ENCODE measurements at regions not wholly inside any gene's neighbourhood (a gene's known extent, or its start where the extent isn't known, plus 50 kb on each side); places are given as distances from the start of the nearest gene placed in this dataset.

DNA sequence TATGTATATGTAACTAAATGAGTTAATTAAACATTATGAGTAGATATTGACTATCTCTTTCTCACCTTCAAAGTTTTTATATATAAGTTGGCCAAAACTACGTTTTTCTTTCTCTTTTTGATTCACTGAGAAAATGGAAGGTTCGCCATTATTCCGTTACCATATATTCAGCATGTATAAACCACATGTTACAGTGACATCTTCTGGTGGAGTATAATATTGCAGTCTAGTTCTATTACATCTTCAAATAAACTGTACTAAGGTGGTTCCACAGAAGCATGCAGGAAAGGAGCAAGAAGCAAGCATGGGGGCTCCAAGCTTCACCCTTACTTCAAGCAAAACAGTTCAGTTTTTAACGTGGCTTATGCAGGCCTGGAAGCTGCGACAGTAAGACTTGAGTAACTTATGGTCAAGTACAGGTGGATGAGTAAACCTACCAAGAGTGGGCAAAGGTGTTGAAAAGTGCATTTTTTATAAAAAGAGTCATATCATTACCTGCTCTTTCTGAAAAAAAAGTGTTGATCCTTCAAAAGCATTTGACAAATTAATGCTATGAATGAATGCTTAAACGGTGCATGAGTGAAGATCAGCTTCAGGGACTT is 129.8 kb upstream of the RAB6C start:
- H3K9me3 ChIP-seq (replicated peaks in 1 of 11): no peaks in the 10 kb centered on the region; a peak in 1 of 22 replicates

DNA sequence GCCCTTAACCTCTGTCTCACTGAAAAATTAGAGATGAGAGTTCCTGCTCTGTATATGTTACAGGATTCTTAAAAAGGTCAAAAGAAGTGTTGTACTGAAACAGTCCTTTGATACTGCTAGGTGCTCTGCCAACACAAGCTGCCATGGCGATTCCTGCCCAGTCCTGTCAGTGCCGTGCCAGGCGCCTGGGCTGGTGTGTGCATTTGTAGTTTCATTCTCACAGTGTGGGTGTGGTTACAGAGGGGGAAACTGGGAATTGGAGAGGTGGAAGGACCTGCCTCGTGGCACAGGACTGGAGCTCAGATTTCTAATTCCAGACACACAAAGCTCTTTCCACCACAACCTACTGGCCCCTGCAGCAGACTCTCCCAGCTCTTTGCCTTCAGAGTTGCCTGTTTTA is 122.3 kb upstream of the RAB6C start:
- Histone ChIP-seq H3K9me3 (replicated peaks in 1 of 11) (peaks cover 0 to 17% (median 11%) of the 10 kb centered on the region in 11 experiments; a peak in 12 of 22 replicates), H3K27me3 (no peaks in the 10 kb centered on the region), H3K4me3 (no peak overlapping the region), H3K4me1 (peaks cover 0 to 19% (median 10%) of the 10 kb centered on the region in 10 experiments; a peak in 17 of 20 replicates), H4K20me1 (no peaks in the 10 kb centered on the region), H3K27ac (no peak overlapping the region), H3K4me2 (no peak overlapping the region), H3K36me3 (no peaks in the 10 kb centered on the region), H3K9ac (no peak overlapping the region)
- no peak for TF ChIP-seq Cebpa-rat (IDR thresholded peaks at IDR 0.05)

More for the DNA sequence above, 129.8 kb upstream of the RAB6C start:
- Histone ChIP-seq H3K9ac (no peak overlapping the region), H3K27me3 (no peaks in the 10 kb centered on the region), H3K4me3 (no peak overlapping the region), H3K27ac (no peak overlapping the region), H3K4me2 (no peak overlapping the region), H3K36me3 (no peaks in the 10 kb centered on the region), H3K4me1 (peaks cover 0 to 31% (median 8%) of the 10 kb centered on the region in 10 experiments; a peak in 14 of 20 replicates), H4K20me1 (no peaks in the 10 kb centered on the region)
- TF ChIP-seq Cebpa-rat (IDR thresholded peaks at IDR 0.05): no peak

DNA sequence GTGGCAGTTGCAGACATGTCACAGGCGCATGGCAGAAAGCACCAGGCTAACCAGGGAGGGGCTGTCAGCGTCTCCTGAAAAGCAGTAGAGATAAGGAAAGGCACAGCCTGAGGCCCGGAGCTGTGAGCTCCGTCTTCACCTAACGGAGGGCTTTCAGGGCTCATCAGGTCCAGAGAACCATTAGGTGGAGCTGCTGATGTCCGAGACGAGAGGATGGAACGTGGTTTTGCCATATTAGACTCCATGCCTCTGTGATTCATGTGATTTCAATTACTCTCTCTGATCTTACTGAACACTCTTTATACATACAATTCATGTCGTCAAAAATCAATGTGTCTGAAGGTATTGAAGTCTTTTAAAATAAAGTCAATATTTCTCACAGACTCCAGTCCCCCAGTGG is 120.3 kb upstream of the RAB6C start:
- Histone ChIP-seq H3K27me3 (no peaks in the 10 kb centered on the region), H3K4me1 (peaks cover 0 to 35% (median 22%) of the 10 kb centered on the region in 10 experiments; a peak in 17 of 20 replicates), H3K4me2 (no peak overlapping the region), H3K9ac (no peak overlapping the region), H3K4me3 (no peak overlapping the region), H3K9me3 (replicated peaks in 1 of 11) (peaks cover 0 to 17% (median 11%) of the 10 kb centered on the region in 11 experiments; a peak in 12 of 22 replicates), H3K27ac (no peak overlapping the region), H3K36me3 (no peaks in the 10 kb centered on the region), H4K20me1 (no peaks in the 10 kb centered on the region)
- no peak for TF ChIP-seq Cebpa-rat (IDR thresholded peaks at IDR 0.05)

DNA sequence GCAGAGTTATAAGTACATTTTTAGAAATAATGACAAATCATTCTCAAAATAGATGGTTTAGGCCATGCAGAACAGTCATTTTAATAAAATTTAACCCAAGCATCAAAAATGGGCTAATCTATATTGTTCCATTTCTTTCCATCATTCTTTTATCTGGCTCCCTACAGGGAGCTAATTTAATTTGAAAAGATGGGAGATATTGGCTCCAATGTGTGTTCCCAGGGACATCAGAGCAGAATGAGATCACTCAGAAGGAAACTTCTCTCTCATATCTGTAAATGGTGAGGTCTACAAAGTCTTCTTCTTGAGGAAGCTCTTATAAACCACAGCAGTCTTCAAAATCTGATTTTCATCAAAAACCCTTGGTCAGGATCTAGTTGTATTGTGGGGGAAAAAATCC is 119.4 kb upstream of the RAB6C start:
- no peak for TF ChIP-seq Cebpa-rat (IDR thresholded peaks at IDR 0.05)
- H3K9ac ChIP-seq: no peak overlapping the region

DNA sequence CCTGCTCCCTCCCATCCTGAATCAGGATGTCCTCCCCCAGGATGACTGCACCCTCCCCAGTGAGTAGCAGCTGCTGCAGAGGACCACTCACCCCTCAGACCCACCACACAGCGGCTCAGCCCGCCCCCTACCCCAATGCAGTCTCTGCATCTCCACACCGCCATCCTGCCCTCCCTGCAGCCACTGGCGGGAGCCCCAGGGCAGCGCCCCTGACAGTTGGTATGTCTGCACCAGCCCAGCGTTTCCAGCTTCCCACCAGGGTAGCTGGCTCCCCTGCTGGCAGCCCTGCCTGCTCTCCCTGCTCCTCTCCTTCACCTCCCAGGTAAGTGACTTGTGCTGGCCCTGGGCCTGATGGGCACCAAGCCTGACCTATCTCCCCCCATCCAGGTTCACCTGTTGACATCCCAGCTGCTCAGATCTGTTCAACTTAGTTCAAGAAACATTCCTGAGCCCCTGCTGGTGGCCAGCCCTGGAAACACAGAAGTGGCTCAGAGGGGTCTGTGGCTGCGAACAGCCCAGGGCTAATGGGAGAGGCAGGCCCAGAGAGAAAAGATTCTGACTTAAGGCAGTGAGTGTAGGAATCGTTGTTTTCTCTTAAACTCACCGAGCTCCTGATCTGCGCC is 117.7 kb upstream of the RAB6C start:
- Histone ChIP-seq H3K4me1 (peaks cover 0 to 48% (median 29%) of the 10 kb centered on the region in 10 experiments; a peak in 17 of 20 replicates), H3K36me3 (no peaks in the 10 kb centered on the region), H4K20me1 (no peaks in the 10 kb centered on the region), H3K27ac (no peak overlapping the region), H3K4me3 (no peak overlapping the region), H3K9me3 (replicated peaks in 1 of 11) (peaks cover 0 to under 1% (median 0%) of the 10 kb centered on the region in 11 experiments; a peak in 1 of 22 replicates), H3K4me2 (peak overlapping the region in 3 of 11 experiments; percentile 15 to 76 (median 71); a peak in 4 of 22 replicates), H3K27me3 (no peaks in the 10 kb centered on the region), H3K9ac (no peak overlapping the region)
- TF ChIP-seq Cebpa-rat (IDR thresholded peaks at IDR 0.05): no peak

More for the DNA sequence above, 119.4 kb upstream of the RAB6C start:
- H3K9me3 ChIP-seq (replicated peaks in 1 of 11): peaks cover 0 to 15% (median 11%) of the 10 kb centered on the region in 11 experiments; a peak in 12 of 22 replicates
- no peak overlapping the region for H3K27ac ChIP-seq
- H3K4me2 ChIP-seq: no peak overlapping the region
- no peaks in the 10 kb centered on the region for H3K36me3 ChIP-seq
- H4K20me1 ChIP-seq: no peaks in the 10 kb centered on the region
- peaks cover 0 to 44% (median 26%) of the 10 kb centered on the region in 10 experiments; a peak in 17 of 20 replicates for H3K4me1 ChIP-seq
- no peak overlapping the region for H3K4me3 ChIP-seq
- no peaks in the 10 kb centered on the region for H3K27me3 ChIP-seq

DNA sequence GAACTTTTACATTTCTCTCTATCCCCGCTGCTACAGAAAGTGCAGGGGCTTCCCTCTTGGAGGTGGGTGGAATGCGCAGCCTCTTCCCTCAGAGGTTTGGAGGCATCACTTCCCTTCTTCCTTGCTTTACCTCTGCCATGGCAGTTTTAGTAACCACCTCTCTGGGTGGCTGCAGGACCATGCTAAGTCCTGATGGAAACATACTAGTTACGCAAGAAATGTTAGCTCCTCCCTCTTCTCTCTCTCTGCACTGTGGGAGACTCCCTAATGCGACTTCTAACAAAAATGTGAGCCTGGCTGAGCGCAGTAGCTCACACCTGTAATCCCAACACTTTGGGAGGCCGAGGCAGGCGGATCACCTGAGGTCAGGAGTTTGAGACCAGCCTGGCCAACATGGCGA is 116.8 kb upstream of the RAB6C start:
- Histone ChIP-seq H3K27me3 (no peaks in the 10 kb centered on the region), H3K9ac (no peak overlapping the region), H3K4me1 (peaks cover 0 to 48% (median 29%) of the 10 kb centered on the region in 10 experiments; a peak in 17 of 20 replicates), H3K36me3 (no peaks in the 10 kb centered on the region), H3K4me3 (no peak overlapping the region), H3K27ac (no peak overlapping the region), H3K4me2 (peak overlapping the region in 8 of 11 experiments; percentile 18 to 83 (median 72); a peak in 13 of 22 replicates), H3K9me3 (replicated peaks in 1 of 11) (no peaks in the 10 kb centered on the region), H4K20me1 (no peaks in the 10 kb centered on the region)
- TF ChIP-seq Cebpa-rat (IDR thresholded peaks at IDR 0.05): peak in 1 of 11 experiments; percentile 65; a peak in 1 of 22 replicates

DNA sequence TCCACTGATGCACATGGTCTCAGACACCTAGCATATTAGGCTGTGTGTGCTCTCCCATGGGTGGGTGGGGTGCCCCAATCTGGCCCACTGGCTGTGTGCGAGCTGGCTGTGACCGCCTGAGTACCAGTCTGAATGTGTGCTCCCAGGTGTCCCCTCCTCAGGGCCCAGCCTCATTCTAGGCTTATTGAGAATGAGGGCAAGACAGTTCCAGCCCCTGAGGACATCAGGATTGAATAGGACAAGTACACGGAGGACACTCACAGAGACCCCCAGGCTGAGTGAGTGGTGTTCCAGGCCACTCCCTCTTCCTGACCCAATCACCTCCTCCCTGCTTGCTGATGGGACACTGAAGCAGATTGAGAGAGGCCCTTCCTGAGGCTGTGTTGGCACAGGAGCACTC is 116.1 kb upstream of the RAB6C start:
- Histone ChIP-seq H3K36me3 (no peaks in the 10 kb centered on the region), H3K9ac (peak overlapping the region in 4 of 11 experiments; percentile 10 to 44 (median 27); a peak in 5 of 22 replicates), H3K9me3 (replicated peaks in 1 of 11) (no peaks in the 10 kb centered on the region), H3K4me1 (peaks cover 0 to 48% (median 29%) of the 10 kb centered on the region in 10 experiments; a peak in 17 of 20 replicates), H3K4me3 (no peak overlapping the region), H4K20me1 (no peaks in the 10 kb centered on the region), H3K4me2 (peak overlapping the region in 9 of 11 experiments; percentile 13 to 83 (median 71); a peak in 16 of 22 replicates), H3K27me3 (no peaks in the 10 kb centered on the region), H3K27ac (peak overlapping the region in 7 of 11 experiments; percentile 2 to 66 (median 45); a peak in 8 of 22 replicates)
- TF ChIP-seq Cebpa-rat (IDR thresholded peaks at IDR 0.05): no peak

DNA sequence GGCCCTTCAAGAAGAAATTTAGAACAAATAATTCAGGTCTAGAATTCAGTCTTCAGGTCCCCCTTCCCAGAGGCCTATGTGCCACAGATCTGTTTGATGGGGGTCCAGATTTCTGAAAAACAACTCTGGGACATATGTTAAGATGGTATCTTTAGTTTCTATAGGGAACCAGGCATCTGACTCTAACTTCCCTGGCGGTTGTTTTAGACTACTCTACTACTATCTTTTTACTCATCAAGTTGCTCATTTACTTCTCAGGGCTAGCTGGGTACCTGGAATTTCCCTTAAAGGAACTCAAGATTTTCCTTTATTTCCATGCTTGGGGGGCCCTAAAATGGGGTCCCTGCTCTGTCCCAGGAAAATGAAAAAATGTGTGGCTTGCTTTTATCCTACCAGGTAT is 114.7 kb upstream of the RAB6C start:
- Histone ChIP-seq H3K36me3 (no peaks in the 10 kb centered on the region), H3K4me2 (peak overlapping the region in 6 of 11 experiments; percentile 18 to 83 (median 74); a peak in 8 of 22 replicates), H3K4me1 (peaks cover 0 to 48% (median 29%) of the 10 kb centered on the region in 10 experiments; a peak in 17 of 20 replicates), H3K27ac (peak overlapping the region in 3 of 11 experiments; percentile 45 to 57 (median 49); a peak in 2 of 22 replicates), H3K27me3 (no peaks in the 10 kb centered on the region), H4K20me1 (no peaks in the 10 kb centered on the region), H3K9ac (no peak overlapping the region), H3K9me3 (replicated peaks in 1 of 11) (no peaks in the 10 kb centered on the region), H3K4me3 (no peak overlapping the region)
- no peak for TF ChIP-seq Cebpa-rat (IDR thresholded peaks at IDR 0.05)

DNA sequence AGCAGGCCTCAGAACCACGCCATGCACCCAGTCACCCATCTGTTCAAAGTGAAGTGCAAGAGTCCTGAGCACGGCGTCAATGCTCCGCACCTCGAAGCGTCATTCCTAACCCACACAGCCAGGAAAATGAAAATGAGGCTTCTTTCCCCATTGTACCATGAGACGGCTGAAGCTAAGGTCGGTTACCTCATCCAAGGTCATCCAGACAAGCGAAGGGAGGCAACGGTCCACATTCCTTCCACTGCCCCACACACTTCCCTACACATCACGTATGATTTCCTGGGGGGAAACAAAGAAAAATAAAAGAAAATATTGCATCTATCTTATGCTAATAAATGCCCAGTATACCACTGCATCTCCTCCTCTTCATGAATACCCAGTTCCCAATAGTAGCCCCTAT is 113.5 kb upstream of the RAB6C start:
- H3K27ac ChIP-seq: no peak overlapping the region
- peaks cover 0 to 43% (median 29%) of the 10 kb centered on the region in 10 experiments; a peak in 17 of 20 replicates for H3K4me1 ChIP-seq
- no peaks in the 10 kb centered on the region for H4K20me1 ChIP-seq
- H3K9me3 ChIP-seq (replicated peaks in 1 of 11): no peaks in the 10 kb centered on the region
- no peaks in the 10 kb centered on the region for H3K27me3 ChIP-seq
- TF ChIP-seq Cebpa-rat (IDR thresholded peaks at IDR 0.05): no peak
- no peak overlapping the region for H3K9ac ChIP-seq
- no peak overlapping the region for H3K4me2 ChIP-seq
- no peak overlapping the region for H3K4me3 ChIP-seq
- H3K36me3 ChIP-seq: no peaks in the 10 kb centered on the region

Data from BLaER1 treated with 17β-estradiol and CSF1 and Interleukin-3, amounts not matched to agents 10 nM and 100 nM (cell line).